ENCODE measurements at regions not wholly inside any gene's neighbourhood (a gene's known extent, or its start where the extent isn't known, plus 50 kb on each side); places are given as distances from the start of the nearest gene placed in this dataset.

- TF ChIP-seq, protein P1, sequence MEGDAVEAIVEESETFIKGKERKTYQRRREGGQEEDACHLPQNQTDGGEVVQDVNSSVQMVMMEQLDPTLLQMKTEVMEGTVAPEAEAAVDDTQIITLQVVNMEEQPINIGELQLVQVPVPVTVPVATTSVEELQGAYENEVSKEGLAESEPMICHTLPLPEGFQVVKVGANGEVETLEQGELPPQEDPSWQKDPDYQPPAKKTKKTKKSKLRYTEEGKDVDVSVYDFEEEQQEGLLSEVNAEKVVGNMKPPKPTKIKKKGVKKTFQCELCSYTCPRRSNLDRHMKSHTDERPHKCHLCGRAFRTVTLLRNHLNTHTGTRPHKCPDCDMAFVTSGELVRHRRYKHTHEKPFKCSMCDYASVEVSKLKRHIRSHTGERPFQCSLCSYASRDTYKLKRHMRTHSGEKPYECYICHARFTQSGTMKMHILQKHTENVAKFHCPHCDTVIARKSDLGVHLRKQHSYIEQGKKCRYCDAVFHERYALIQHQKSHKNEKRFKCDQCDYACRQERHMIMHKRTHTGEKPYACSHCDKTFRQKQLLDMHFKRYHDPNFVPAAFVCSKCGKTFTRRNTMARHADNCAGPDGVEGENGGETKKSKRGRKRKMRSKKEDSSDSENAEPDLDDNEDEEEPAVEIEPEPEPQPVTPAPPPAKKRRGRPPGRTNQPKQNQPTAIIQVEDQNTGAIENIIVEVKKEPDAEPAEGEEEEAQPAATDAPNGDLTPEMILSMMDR (IDR thresholded peaks at IDR 0.05; ENCODE audit: low read depth, low read length, poor library complexity, severe bottlenecking), result no peak
- TF ChIP-seq EZH2phosphoT487 (IDR thresholded peaks at IDR 0.05; ENCODE audit: borderline replicate concordance, low read length), result no peak
- no peaks in the 10 kb centered on the region for H3K9me3 ChIP-seq (ENCODE audit: control insufficient read depth, insufficient read depth, low read length)
- no peak overlapping the region for H3K4me3 ChIP-seq (ENCODE audit: low read length)
- no peaks in the 10 kb centered on the region for H3K9me2 ChIP-seq (replicated peaks; ENCODE audit: control insufficient read depth, low read length)
- H3F3A ChIP-seq (ENCODE audit: control insufficient read depth, insufficient read depth), result no peaks in the 10 kb centered on the region
- H3K27ac ChIP-seq (ENCODE audit: low read depth, low read length), result no peak overlapping the region
- H3K36me3 ChIP-seq (ENCODE audit: control insufficient read depth, low read length), result no peaks in the 10 kb centered on the region
- no peaks in the 10 kb centered on the region for H3K27me3 ChIP-seq (ENCODE audit: control insufficient read depth, low read length)
- no peaks in the 10 kb centered on the region for H4K20me1 ChIP-seq (ENCODE audit: control insufficient read depth, insufficient read depth, low read depth, low read length)
- no peaks in the 10 kb centered on the region for H3K79me2 ChIP-seq (ENCODE audit: control insufficient read depth, low read length)
- H3K4me1 ChIP-seq (ENCODE audit: control insufficient read depth, low read length), result no peaks in the 10 kb centered on the region
- H3K4me2 ChIP-seq (ENCODE audit: low read length), result no peak overlapping the region
Measured at GRCh38 chr6:51396583-51396982, 577.9 kb downstream of the TFAP2B start.

GRCh38 chr6:51398064-51398705 lies 579.5 kb downstream of the TFAP2B start:
- no peak for TF ChIP-seq EZH2phosphoT487 (IDR thresholded peaks at IDR 0.05; ENCODE audit: borderline replicate concordance, low read length)
- TF ChIP-seq, protein P1 (IDR thresholded peaks at IDR 0.05; ENCODE audit: low read depth, low read length, poor library complexity, severe bottlenecking), result no peak
- Histone ChIP-seq H3K4me1 (ENCODE audit: control insufficient read depth, low read length) (no peaks in the 10 kb centered on the region), H3K27ac (ENCODE audit: low read depth, low read length) (no peak overlapping the region), H3K79me2 (ENCODE audit: control insufficient read depth, low read length) (no peaks in the 10 kb centered on the region), H3K36me3 (ENCODE audit: control insufficient read depth, low read length) (no peaks in the 10 kb centered on the region), H3K9me2 (replicated peaks; ENCODE audit: control insufficient read depth, low read length) (no peaks in the 10 kb centered on the region), H3K4me3 (ENCODE audit: low read length) (no peak overlapping the region), H3K4me2 (ENCODE audit: low read length) (no peak overlapping the region), H4K20me1 (ENCODE audit: control insufficient read depth, insufficient read depth, low read depth, low read length) (no peaks in the 10 kb centered on the region), H3F3A (ENCODE audit: control insufficient read depth, insufficient read depth) (no peaks in the 10 kb centered on the region), H3K27me3 (ENCODE audit: control insufficient read depth, low read length) (no peaks in the 10 kb centered on the region), H3K9me3 (ENCODE audit: control insufficient read depth, insufficient read depth, low read length) (no peaks in the 10 kb centered on the region)

GRCh38 chr6:51398793-51399192 lies 580.1 kb downstream of the TFAP2B start:
- Histone ChIP-seq H3F3A (ENCODE audit: control insufficient read depth, insufficient read depth) (no peaks in the 10 kb centered on the region), H3K9me2 (replicated peaks; ENCODE audit: control insufficient read depth, low read length) (no peaks in the 10 kb centered on the region), H3K4me3 (ENCODE audit: low read length) (no peak overlapping the region), H3K36me3 (ENCODE audit: control insufficient read depth, low read length) (no peaks in the 10 kb centered on the region), H4K20me1 (ENCODE audit: control insufficient read depth, insufficient read depth, low read depth, low read length) (no peaks in the 10 kb centered on the region), H3K4me2 (ENCODE audit: low read length) (no peak overlapping the region), H3K4me1 (ENCODE audit: control insufficient read depth, low read length) (no peaks in the 10 kb centered on the region), H3K27me3 (ENCODE audit: control insufficient read depth, low read length) (no peaks in the 10 kb centered on the region), H3K27ac (ENCODE audit: low read depth, low read length) (no peak overlapping the region), H3K9me3 (ENCODE audit: control insufficient read depth, insufficient read depth, low read length) (no peaks in the 10 kb centered on the region), H3K79me2 (ENCODE audit: control insufficient read depth, low read length) (no peaks in the 10 kb centered on the region)
- TF ChIP-seq EZH2phosphoT487 (IDR thresholded peaks at IDR 0.05; ENCODE audit: borderline replicate concordance, low read length), result no peak
- TF ChIP-seq, protein P1 (IDR thresholded peaks at IDR 0.05; ENCODE audit: low read depth, low read length, poor library complexity, severe bottlenecking), result no peak
